ENCODE measurements at regions not wholly inside any gene's neighbourhood (a gene's known extent, or its start where the extent isn't known, plus 50 kb on each side); places are given as distances from the start of the nearest gene placed in this dataset.
"Not testable (repeated sequence)": the region's sequence is repeated elsewhere in the genome, so short reads cannot be mapped to it uniquely, and the experiment has no call there.

DNA sequence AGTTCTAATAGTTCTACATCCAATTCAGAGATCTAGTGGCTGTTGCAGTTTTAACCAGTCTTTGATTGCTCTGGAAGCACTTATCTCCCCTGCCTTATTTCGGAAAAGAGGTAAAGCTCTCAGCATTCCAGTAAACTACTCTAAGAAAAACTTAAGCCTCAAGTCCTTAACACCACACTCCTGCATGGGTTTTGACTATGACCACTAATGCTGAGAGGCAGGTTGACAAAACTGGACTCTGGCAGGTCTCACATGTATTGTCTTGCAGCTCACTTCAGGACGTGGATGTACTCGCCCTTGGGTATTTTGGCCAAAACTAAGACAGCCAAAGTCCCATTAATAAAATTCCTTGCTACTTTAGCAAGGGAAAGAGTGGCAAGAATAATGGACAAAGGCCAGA, 405.9 kb upstream of the GRM7 start:
- no peak for DNase-seq (ENCODE audit: low read depth in 4 of 4, low spot score in 1 of 4)

GRCh38 chr3:6467186-6467585, 393.7 kb upstream of the GRM7 start:
- no peak for DNase-seq (ENCODE audit: low read depth in 4 of 4, low spot score in 1 of 4)

DNA sequence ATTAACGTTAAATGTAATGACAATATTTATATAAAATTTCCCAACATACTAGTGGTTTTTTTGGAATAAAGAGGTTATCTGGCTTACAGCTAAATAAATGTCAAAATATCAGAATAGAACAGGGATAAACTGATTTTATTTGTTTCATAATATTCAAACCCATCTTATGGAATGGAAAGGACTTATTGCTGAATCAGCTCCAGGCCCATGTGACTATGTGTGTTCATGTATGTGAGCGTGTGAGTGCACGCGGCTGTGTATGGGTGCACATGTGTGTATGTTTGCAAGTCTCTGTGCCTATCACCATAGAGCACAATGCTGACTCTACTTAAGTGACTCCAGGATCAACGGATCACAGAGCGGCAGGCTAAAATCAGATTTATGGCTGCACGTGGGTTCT, 392.3 kb upstream of the GRM7 start:
- DNase-seq (ENCODE audit: low read depth in 4 of 4, low spot score in 1 of 4): no peak

GRCh38 chr3:6471744-6472143, 389.2 kb upstream of the GRM7 start:
- no peak for DNase-seq (ENCODE audit: low read depth in 4 of 4, low spot score in 1 of 4)

DNA sequence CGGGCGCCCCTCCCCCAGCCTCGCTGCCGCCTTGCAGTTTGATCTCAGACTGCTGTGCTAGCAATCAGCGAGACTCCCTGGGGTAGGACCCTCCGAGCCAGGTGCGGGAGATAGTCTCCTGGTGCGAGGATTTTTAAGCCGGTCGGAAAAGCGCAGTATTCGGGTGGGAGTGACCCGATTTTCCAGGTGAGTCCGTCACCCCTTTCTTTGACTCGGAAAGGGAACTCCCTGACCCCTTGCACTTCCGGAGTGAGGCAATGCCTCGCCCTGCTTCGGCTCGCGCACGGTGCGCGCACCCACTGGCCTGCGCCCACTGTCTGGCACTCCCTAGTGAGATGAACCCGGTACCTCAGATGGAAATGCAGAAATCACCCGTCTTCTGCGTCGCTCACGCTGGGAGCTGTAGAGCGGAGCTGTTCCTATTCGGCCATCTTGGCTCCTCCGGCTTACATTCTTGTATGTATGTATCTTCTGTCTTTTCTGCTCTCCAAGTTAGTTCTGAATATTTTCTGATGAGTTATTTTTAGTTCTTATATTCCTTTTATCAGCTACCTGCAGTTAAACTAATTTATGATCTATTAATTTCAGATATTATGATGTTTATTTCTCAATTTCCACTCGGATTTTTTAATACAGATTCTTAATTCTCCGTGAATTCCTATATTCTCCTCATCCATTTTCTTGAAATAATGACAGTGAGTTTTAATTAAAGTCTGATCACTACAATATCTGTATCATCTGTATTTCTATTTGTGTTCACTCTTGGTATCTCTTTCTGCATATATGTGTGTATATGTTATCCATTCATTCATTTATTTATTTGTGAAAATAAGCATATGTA, 370.2 kb upstream of the GRM7 start:
- DNase-seq (ENCODE audit: low read depth in 4 of 4, low spot score in 1 of 4): not testable (repeated sequence)

DNA sequence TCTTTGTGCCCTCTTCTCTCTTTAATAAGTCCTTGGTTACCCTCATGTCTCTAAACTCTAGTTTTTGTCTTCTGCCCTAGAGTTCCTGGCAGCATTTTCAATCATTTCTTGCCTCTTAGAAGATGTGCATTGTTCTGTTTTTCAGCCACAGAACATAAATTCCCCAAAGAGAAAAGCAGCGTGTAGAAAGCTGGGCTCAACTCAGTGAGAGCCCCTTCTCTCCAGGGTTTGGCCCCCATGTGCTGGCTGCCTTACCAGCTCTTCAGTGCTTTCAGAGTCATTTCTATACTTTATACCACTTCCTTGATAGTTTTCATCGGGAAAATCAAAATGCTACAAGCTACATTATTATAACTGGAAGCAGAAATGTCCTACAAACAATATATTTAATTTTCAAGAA, 369.1 kb upstream of the GRM7 start:
- DNase-seq (ENCODE audit: low read depth in 4 of 4, low spot score in 1 of 4): no peak

GRCh38 chr3:6492306-6492705, 368.6 kb upstream of the GRM7 start:
- DNase-seq (ENCODE audit: low read depth in 4 of 4, low spot score in 1 of 4): no peak

- DNase-seq (ENCODE audit: low read depth in 4 of 4, low spot score in 1 of 4): not testable (repeated sequence)
These were observed 362.0 kb upstream of the GRM7 start for GRCh38 chr3:6498944-6499343.

- DNase-seq (ENCODE audit: low read depth in 4 of 4, low spot score in 1 of 4): no peak
These were observed 356.6 kb upstream of the GRM7 start for GRCh38 chr3:6504347-6504746.

GRCh38 chr3:6504834-6505233, 356.1 kb upstream of the GRM7 start:
- no peak for DNase-seq (ENCODE audit: low read depth in 4 of 4, low spot score in 1 of 4)

- DNase-seq (ENCODE audit: low read depth in 4 of 4, low spot score in 1 of 4): no peak
These were observed 352.5 kb upstream of the GRM7 start for GRCh38 chr3:6508410-6508759.

DNA sequence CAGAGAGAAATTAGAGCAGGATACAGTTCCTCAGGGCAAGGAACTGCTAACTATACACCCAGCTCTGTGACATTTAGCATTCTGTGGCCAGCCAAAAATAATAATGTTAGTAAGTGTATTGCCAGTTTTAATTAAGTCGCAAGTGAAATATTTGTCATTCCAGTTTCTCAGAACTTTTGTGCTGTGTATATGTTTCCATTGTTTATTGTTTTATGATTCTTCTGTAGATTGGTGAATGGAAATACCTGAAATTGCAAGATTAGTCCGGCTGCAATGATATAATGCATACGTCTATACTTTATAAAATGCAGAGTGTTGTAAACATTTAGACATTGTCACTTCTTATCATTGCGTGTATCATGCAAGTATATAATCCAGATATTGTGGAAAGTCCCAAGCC, 351.3 kb upstream of the GRM7 start:
- DNase-seq (ENCODE audit: low read depth in 4 of 4, low spot score in 1 of 4): no peak

DNA sequence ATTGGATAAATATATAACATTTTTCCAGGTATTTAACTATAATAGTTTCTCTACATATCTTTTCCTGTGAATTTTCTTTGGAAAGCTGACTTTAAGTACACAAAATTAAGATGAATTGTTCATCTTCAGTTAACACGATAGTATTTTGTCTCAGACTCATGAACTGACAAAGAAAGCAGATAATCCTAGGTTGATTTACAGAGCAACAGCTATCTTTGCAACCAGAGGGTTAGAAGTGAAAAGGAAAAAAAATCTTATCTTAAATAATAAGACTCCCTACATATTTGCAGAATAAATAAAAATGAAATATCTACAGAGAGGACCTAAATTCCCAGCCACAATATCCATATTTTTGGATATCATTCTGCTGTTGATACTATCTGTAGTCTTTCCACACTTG, 350.2 kb upstream of the GRM7 start:
- DNase-seq (ENCODE audit: low read depth in 4 of 4, low spot score in 1 of 4): no peak

GRCh38 chr3:6512172-6512800, 348.6 kb upstream of the GRM7 start:
- DNase-seq (ENCODE audit: low read depth in 4 of 4, low spot score in 1 of 4): no peak

DNA sequence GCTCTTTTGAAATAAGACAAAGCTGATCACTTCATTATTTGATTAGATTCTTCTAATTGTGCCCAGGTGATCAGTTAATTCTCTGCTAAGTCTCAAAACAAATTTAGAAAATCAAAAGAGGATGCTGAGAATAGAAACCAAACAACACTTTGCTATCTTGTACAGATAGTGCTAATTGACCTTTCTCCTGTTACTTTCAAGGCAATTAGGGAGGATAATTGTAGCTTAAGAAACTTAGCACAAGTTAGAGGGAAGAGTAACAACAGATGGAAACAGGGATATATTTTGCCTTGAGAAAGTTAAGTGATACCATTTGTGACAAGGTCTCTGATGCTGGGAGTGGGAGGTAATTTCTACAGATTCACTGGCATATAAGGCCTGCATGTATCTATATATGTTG, 344.8 kb upstream of the GRM7 start:
- no peak for DNase-seq (ENCODE audit: low read depth in 4 of 4, low spot score in 1 of 4)

DNA sequence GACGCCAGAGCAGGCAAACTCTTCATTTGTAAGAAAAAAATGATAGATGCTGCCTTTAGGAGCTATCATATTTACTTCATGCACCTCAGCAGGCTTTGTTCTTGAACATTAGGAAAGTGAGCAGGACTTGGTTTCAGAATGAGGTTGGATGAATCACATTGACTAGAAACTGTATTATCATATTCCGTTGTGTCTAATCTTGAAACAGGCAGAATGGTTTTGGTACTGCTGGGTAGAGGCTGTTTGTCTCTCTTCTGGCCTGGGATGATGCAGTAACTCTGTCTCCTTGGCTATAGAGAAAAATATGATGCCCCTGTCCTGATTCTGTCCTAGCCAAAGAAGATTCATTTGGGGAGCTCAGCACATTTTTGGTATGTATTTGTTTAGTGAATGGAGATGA, 344.2 kb upstream of the GRM7 start:
- no peak for DNase-seq (ENCODE audit: low read depth in 4 of 4, low spot score in 1 of 4)

DNA sequence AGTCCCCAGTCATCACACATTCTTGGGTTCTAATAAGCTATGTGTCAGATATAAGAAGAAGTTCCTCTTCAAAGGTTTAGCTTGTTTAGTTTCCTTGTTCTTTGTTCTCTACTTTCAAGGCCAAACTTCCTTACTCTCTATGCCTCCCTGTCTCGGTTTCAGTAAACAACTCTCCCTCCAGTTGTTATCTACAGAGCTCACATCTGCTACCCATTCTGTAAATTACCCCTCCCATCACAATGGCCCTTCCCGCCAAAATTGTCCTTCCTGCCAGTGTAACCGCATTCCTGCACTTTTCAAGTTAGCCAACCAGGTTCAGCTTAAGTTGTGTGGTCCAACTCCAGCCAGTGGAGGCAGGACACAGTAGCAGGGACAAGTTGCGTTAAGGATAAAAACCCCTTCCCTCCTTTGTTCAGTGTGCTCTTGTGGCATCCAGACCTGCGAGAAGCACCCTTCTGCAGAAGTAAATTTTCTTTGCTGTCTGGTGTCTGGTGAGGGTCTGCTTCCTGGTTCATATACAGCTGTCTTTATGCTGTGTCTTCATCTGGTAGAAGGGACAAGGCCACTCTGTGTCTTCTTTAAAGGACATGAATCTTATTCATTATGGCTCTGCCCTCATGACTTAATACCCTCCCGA, 342.1 kb upstream of the GRM7 start:
- DNase-seq (ENCODE audit: low read depth in 4 of 4, low spot score in 1 of 4): no peak

DNA sequence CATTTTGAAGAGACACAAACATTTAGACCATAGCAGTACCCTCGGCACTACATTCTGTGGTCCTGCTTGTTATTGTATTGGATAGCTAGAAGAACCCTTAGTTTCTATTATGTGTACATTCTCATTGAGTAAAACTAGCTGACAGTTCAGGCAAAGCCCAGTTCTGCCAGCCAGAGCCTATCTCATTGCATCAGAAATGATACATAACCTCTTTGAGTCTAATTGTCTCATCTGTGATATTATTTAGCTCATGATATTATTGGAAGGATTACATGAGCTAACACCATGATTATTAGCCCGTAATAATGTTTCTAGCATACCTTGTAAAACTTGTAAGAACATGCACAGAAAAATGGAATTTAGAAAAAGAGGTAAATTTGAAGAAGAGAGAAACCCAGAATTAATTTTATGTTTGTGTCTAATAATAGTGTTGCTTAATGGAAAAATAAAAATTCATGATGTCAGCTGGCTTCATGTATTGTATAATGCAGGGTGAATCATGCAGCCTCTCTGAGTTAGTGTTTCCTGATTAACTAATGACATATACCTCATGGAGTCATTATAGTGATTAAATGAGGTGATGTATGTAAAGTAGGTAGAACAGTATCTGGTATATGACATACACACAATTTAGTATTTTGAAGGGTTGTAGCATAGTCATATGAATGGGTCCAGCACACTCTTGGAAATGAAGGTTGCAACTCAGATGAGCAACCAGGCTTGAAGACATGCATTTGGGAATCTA, 339.4 kb upstream of the GRM7 start:
- DNase-seq (ENCODE audit: low read depth in 4 of 4, low spot score in 1 of 4): no peak

- no peak for DNase-seq (ENCODE audit: low read depth in 4 of 4, low spot score in 1 of 4)
These were observed 338.7 kb upstream of the GRM7 start for GRCh38 chr3:6522191-6522590.

DNA sequence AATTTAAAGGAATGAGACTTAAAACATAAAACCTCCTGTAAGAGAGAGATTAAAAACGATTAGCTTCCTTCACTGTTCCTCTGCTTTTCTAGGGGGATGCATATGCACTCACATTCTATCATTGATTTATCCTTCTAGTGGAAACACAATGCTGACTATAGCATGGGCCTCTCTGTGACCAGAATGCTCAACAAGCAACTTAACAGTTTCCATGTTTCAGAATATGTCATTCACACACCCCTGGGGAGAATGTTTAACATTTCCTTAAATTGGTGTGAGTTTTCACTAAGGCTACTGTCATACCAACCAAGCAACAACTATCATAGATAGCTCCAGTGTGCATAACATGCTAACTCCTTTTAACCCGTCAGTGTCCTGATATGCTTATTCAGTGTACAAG, 337.9 kb upstream of the GRM7 start:
- no peak for DNase-seq (ENCODE audit: low read depth in 4 of 4, low spot score in 1 of 4)

GRCh38 chr3:6524479-6524878, 336.4 kb upstream of the GRM7 start:
- no peak for DNase-seq (ENCODE audit: low read depth in 4 of 4, low spot score in 1 of 4)

GRCh38 chr3:6526321-6526720, 334.6 kb upstream of the GRM7 start:
- DNase-seq (ENCODE audit: low read depth in 4 of 4, low spot score in 1 of 4): no peak
